ENCODE measurements at regions not wholly inside any gene's neighbourhood (a gene's known extent, or its start where the extent isn't known, plus 50 kb on each side); places are given as distances from the start of the nearest gene placed in this dataset.

- ChIA-PET POLR2A (no interaction called here), CTCF (no interaction called here)
- H3K27ac Mint-ChIP-seq: no peak overlapping the region
- H3K4me1 Mint-ChIP-seq (ENCODE audit: low read depth): peaks cover 23% of the 10 kb centered on the region
- H3K27me3 Mint-ChIP-seq: peaks cover 10% of the 10 kb centered on the region
- intact Hi-C loops (cut with micrococcal nuclease): loop anchor here (10.0 kb wide), 1 partner anchor 357 kb away; no protein-coding TSS in a partner anchor
- H3K4me3 Mint-ChIP-seq: no peak overlapping the region
- no peaks in the 10 kb centered on the region for H3K36me3 Mint-ChIP-seq
- no peaks in the 10 kb centered on the region for H3K9me3 Mint-ChIP-seq
- DNase-seq: no peak
These were observed 80.1 kb downstream of the CD164 start for GRCh38 chr6:109302176-109302575.

- CTCF ChIA-PET: interaction anchor here (1.0 kb wide), 1 partner anchor 82 kb away, joined by 5 read pairs; no protein-coding TSS in a partner anchor
- no peaks in the 10 kb centered on the region for H3K36me3 Mint-ChIP-seq
These were observed 80.8 kb downstream of the CD164 start for GRCh38 chr6:109301418-109301817.

GRCh38 chr6:109300874-109301273 lies 81.4 kb downstream of the CD164 start:
- DNase-seq: no peak
- no peak overlapping the region for H3K4me3 Mint-ChIP-seq
- H3K27ac Mint-ChIP-seq: no peak overlapping the region
- CTCF ChIA-PET: interaction anchor here (1.0 kb wide), 1 partner anchor 82 kb away, joined by 5 read pairs; no protein-coding TSS in a partner anchor
- no peaks in the 10 kb centered on the region for H3K9me3 Mint-ChIP-seq
- intact Hi-C loops (cut with micrococcal nuclease): loop anchor here (10.0 kb wide), 1 partner anchor 356 kb away; no protein-coding TSS in a partner anchor
- H3K27me3 Mint-ChIP-seq: peaks cover 10% of the 10 kb centered on the region
- POLR2A ChIA-PET: no interaction called here
- peaks cover 12% of the 10 kb centered on the region for H3K4me1 Mint-ChIP-seq (ENCODE audit: low read depth)
- H3K36me3 Mint-ChIP-seq: no peaks in the 10 kb centered on the region

More at GRCh38 chr6:109301418-109301817, 80.8 kb downstream of the CD164 start:
- peaks cover 10% of the 10 kb centered on the region for H3K27me3 Mint-ChIP-seq
- H3K27ac Mint-ChIP-seq: no peak overlapping the region
- intact Hi-C loops (cut with micrococcal nuclease): loop anchor here (10.0 kb wide), 1 partner anchor 357 kb away; no protein-coding TSS in a partner anchor
- peaks cover 15% of the 10 kb centered on the region for H3K4me1 Mint-ChIP-seq (ENCODE audit: low read depth)
- no peaks in the 10 kb centered on the region for H3K9me3 Mint-ChIP-seq
- POLR2A ChIA-PET: no interaction called here
- no peak for DNase-seq
- no peak overlapping the region for H3K4me3 Mint-ChIP-seq

- no peak for DNase-seq
- POLR2A ChIA-PET: no interaction called here
- CTCF ChIA-PET: no interaction called here
- intact Hi-C loops (cut with micrococcal nuclease): loop anchor here (10.0 kb wide), 1 partner anchor 355 kb away; no protein-coding TSS in a partner anchor
- H3K9me3 Mint-ChIP-seq: no peaks in the 10 kb centered on the region
- H3K4me3 Mint-ChIP-seq: no peak overlapping the region
- no peaks in the 10 kb centered on the region for H3K36me3 Mint-ChIP-seq
- H3K27ac Mint-ChIP-seq: no peak overlapping the region
- peaks cover 12% of the 10 kb centered on the region for H3K4me1 Mint-ChIP-seq (ENCODE audit: low read depth)
- peaks cover 10% of the 10 kb centered on the region for H3K27me3 Mint-ChIP-seq
These were observed 82.3 kb downstream of the CD164 start for GRCh38 chr6:109299776-109300564.

GRCh38 chr6:109299265-109299607 lies 83.0 kb downstream of the CD164 start:
- Mint-ChIP-seq H3K4me3 (no peak overlapping the region), H3K9me3 (no peaks in the 10 kb centered on the region), H3K27ac (no peak overlapping the region), H3K27me3 (peaks cover 10% of the 10 kb centered on the region), H3K4me1 (ENCODE audit: low read depth) (peaks cover 4% of the 10 kb centered on the region), H3K36me3 (no peaks in the 10 kb centered on the region)
- ChIA-PET POLR2A (no interaction called here), CTCF (no interaction called here)
- no peak for DNase-seq
- intact Hi-C loops (cut with micrococcal nuclease): no loop called here

GRCh38 chr6:109298605-109299264 lies 83.5 kb downstream of the CD164 start:
- ChIA-PET CTCF (no interaction called here), POLR2A (no interaction called here)
- intact Hi-C loops (cut with micrococcal nuclease): no loop called here
- DNase-seq: no peak
- Mint-ChIP-seq H3K27ac (no peak overlapping the region), H3K27me3 (peaks cover 10% of the 10 kb centered on the region), H3K4me1 (ENCODE audit: low read depth) (no peaks in the 10 kb centered on the region), H3K4me3 (no peak overlapping the region), H3K9me3 (no peaks in the 10 kb centered on the region), H3K36me3 (no peaks in the 10 kb centered on the region)

GRCh38 chr6:109297406-109298110 lies 84.7 kb downstream of the CD164 start:
- Mint-ChIP-seq H3K4me3 (no peak overlapping the region), H3K9me3 (no peaks in the 10 kb centered on the region), H3K36me3 (no peaks in the 10 kb centered on the region), H3K27ac (no peak overlapping the region), H3K4me1 (ENCODE audit: low read depth) (no peaks in the 10 kb centered on the region), H3K27me3 (peaks cover 10% of the 10 kb centered on the region)
- POLR2A ChIA-PET: no interaction called here
- intact Hi-C loops (cut with micrococcal nuclease): no loop called here
- no peak for DNase-seq
- CTCF ChIA-PET: no interaction called here

- no peak overlapping the region for H3K4me3 Mint-ChIP-seq
- H3K27me3 Mint-ChIP-seq: peaks cover 9% of the 10 kb centered on the region
- no peak for DNase-seq
- ChIA-PET CTCF (interaction anchor here (1.9 kb wide), 1 partner anchor 86 kb away, joined by 5 read pairs; the partner anchor contains the start of gene CD164), POLR2A (no interaction called here)
- intact Hi-C loops (cut with micrococcal nuclease): no loop called here
- H3K36me3 Mint-ChIP-seq: no peaks in the 10 kb centered on the region
- H3K9me3 Mint-ChIP-seq: no peaks in the 10 kb centered on the region
- H3K4me1 Mint-ChIP-seq (ENCODE audit: low read depth): no peaks in the 10 kb centered on the region
- H3K27ac Mint-ChIP-seq: no peak overlapping the region
These were observed 85.3 kb downstream of the CD164 start for GRCh38 chr6:109296971-109297372.

- Mint-ChIP-seq H3K27ac (no peak overlapping the region), H3K4me1 (ENCODE audit: low read depth) (no peaks in the 10 kb centered on the region), H3K27me3 (peaks cover 6% of the 10 kb centered on the region), H3K4me3 (no peak overlapping the region), H3K9me3 (no peaks in the 10 kb centered on the region), H3K36me3 (no peaks in the 10 kb centered on the region)
- ChIA-PET POLR2A (no interaction called here), CTCF (interaction anchor here (1.9 kb wide), 1 partner anchor 87 kb away, joined by 5 read pairs; the partner anchor contains the start of gene CD164)
- intact Hi-C loops (cut with micrococcal nuclease): no loop called here
- DNase-seq: no peak
These were observed 85.8 kb downstream of the CD164 start for GRCh38 chr6:109296452-109296851.

GRCh38 chr6:109295774-109296156 lies 86.5 kb downstream of the CD164 start:
- Mint-ChIP-seq H3K36me3 (no peaks in the 10 kb centered on the region), H3K27ac (no peak overlapping the region), H3K4me3 (no peak overlapping the region), H3K27me3 (peaks cover 5% of the 10 kb centered on the region), H3K4me1 (ENCODE audit: low read depth) (no peaks in the 10 kb centered on the region), H3K9me3 (no peaks in the 10 kb centered on the region)
- intact Hi-C loops (cut with micrococcal nuclease): no loop called here
- CTCF ChIA-PET: interaction anchor here (1.9 kb wide), 1 partner anchor 87 kb away, joined by 5 read pairs; the partner anchor contains the start of gene CD164
- POLR2A ChIA-PET: no interaction called here
- no peak for DNase-seq

- no peaks in the 10 kb centered on the region for H3K36me3 Mint-ChIP-seq
- peaks cover 5% of the 10 kb centered on the region for H3K27me3 Mint-ChIP-seq
- intact Hi-C loops (cut with micrococcal nuclease): no loop called here
- no peak overlapping the region for H3K27ac Mint-ChIP-seq
- POLR2A ChIA-PET: no interaction called here
- DNase-seq: no peak
- H3K4me3 Mint-ChIP-seq: no peak overlapping the region
- no peaks in the 10 kb centered on the region for H3K4me1 Mint-ChIP-seq (ENCODE audit: low read depth)
- no peaks in the 10 kb centered on the region for H3K9me3 Mint-ChIP-seq
- CTCF ChIA-PET: interaction anchor here (1.9 kb wide), 1 partner anchor 88 kb away, joined by 5 read pairs; the partner anchor contains the start of gene CD164
These were observed 87.0 kb downstream of the CD164 start for GRCh38 chr6:109295109-109295773.
